SK-N-MC (cell line): ENCODE measurements at regions not wholly inside any gene's neighbourhood (a gene's known extent, or its start where the extent isn't known, plus 50 kb on each side); places are given as distances from the start of the nearest gene placed in this dataset.

Experiments used
- EZH2 ChIP-seq: fragments of 200-600 bp; sonication (generic); IDR thresholded peaks from one replicate; pipeline ENCODE4 v1.6.1; 2017; ENCODE audit warnings: antibody characterized with exemption
- POLR2AphosphoS5 ChIP-seq: IDR thresholded peaks from 2 replicates; pipeline ENCODE4 v1.6.1; 2012; ENCODE audit warnings: mild to moderate bottlenecking, low read depth, low read length, borderline replicate concordance

GRCh38 chr6:18845896-18846295, 458.7 kb downstream of the RNF144B start:
- TF ChIP-seq EZH2 (no peak), POLR2AphosphoS5 (no peak)
